Kidney (tissue), 13 donors: ENCODE measurements at regions not wholly inside any gene's neighbourhood (a gene's known extent, or its start where the extent isn't known, plus 50 kb on each side); places are given as distances from the start of the nearest gene placed in this dataset.
"Not testable (repeated sequence)": the region's sequence is repeated elsewhere in the genome, so short reads cannot be mapped to it uniquely, and the experiment has no call there.

ENCODE experiments used
- DNase-seq, 5 donors: peaks; one replicate each; pipeline ENCODE4 v3.0.0-alpha.2; 2013 to 2020
- FAIRE-seq: peaks from 2 replicates; lab custom pipeline; 2012; peaks lifted over from hg19 to GRCh38; lab: Jason Lieb, UNC
- H3K27ac ChIP-seq, 2 donors: one replicate each; pipeline ENCODE4 v1.7.0; 2013; ENCODE audit warnings: low read depth in 2 of 2, low read length in 2 of 2, inconsistent platforms in 1 of 2
- H3K27me3 ChIP-seq: one replicate; pipeline ENCODE4 v1.7.1; 2013; ENCODE audit warnings: low read length, inconsistent platforms; ENCODE audit not compliant: control insufficient read depth, insufficient read depth
- H3K36me3 ChIP-seq, 3 donors: one replicate each; pipeline versions ENCODE4 v1.7.0 to v1.7.1; 2013; ENCODE audit warnings: low read length in 3 of 3, control low read depth in 1 of 3, inconsistent platforms in 1 of 3; ENCODE audit not compliant: insufficient read depth in 3 of 3, control insufficient read depth in 2 of 3
- H3K4me1 ChIP-seq, 3 donors: one replicate each; pipeline versions ENCODE4 v1.7.0 to v1.7.1; 2013; ENCODE audit warnings: low read length in 3 of 3, inconsistent platforms in 1 of 3, low read depth in 1 of 3; ENCODE audit not compliant: control insufficient read depth in 2 of 3, insufficient read depth in 2 of 3
- H3K4me3 ChIP-seq, 3 donors: one replicate each; pipeline versions ENCODE4 v1.7.0 to v1.8.1; 2013; ENCODE audit warnings: low read length in 3 of 3, control low read depth in 1 of 3, inconsistent platforms in 1 of 3
- H3K9ac ChIP-seq, 3 donors: one replicate each; pipeline versions ENCODE4 v1.7.0 to v1.7.1; 2013; ENCODE audit warnings: low read length in 3 of 3, control low read depth in 1 of 3, inconsistent platforms in 1 of 3
- H3K9me3 ChIP-seq, 3 donors: one replicate each; pipeline versions ENCODE4 v1.7.0 to v1.7.1; 2013; ENCODE audit warnings: low read length in 3 of 3, control low read depth in 1 of 3, inconsistent platforms in 1 of 3; ENCODE audit not compliant: control insufficient read depth in 2 of 3, insufficient read depth in 1 of 3
- CTCF ChIP-seq: IDR thresholded peaks from 3 replicates; pipeline ENCODE4 v1.5.1; 2012; ENCODE audit warnings: mild to moderate bottlenecking, moderate library complexity, borderline replicate concordance; ENCODE audit not compliant: insufficient read depth; ENCODE audit errors: extremely low read depth
- intact Hi-C: fragments of 100-400 bp; cut with DNase I; formaldehyde crosslinking; loops from one replicate; pipeline ENCODE4 v1.11.1; 2022
- donor health status: control.
- donor health status: control.
- donor health status: control.
- donor health status: control.
- donor health status: control.
- donor health status: DM: yes; HTN: yes; CAD: no.
- donor health status: Normal renal cell carcinoma (clear cell type).

GRCh38 chr7:34564091-34564490 is 93.9 kb upstream of the NPSR1 start:
- Histone ChIP-seq H3K9ac (no peak overlapping the region), H3K27ac (no peak overlapping the region), H3K4me3 (no peak overlapping the region), H3K27me3 (no peaks in the 10 kb centered on the region), H3K36me3 (no peaks in the 10 kb centered on the region), H3K4me1 (no peaks in the 10 kb centered on the region), H3K9me3 (no peaks in the 10 kb centered on the region)
- intact Hi-C loops: no loop called here
- DNase-seq: no peak
- FAIRE-seq: no peak
- no peak for TF ChIP-seq CTCF

- Histone ChIP-seq H3K9ac (no peak overlapping the region), H3K27ac (no peak overlapping the region), H3K9me3 (no peaks in the 10 kb centered on the region), H3K4me3 (no peak overlapping the region), H3K27me3 (no peaks in the 10 kb centered on the region), H3K4me1 (no peaks in the 10 kb centered on the region), H3K36me3 (no peaks in the 10 kb centered on the region)
- no peak for FAIRE-seq
- intact Hi-C loops: no loop called here
- no peak for DNase-seq
- no peak for TF ChIP-seq CTCF
These were observed 90.1 kb upstream of the NPSR1 start for GRCh38 chr7:34567906-34568305.

- no peak for TF ChIP-seq CTCF
- Histone ChIP-seq H3K9me3 (no peaks in the 10 kb centered on the region), H3K27ac (no peak overlapping the region), H3K9ac (no peak overlapping the region), H3K4me1 (no peaks in the 10 kb centered on the region), H3K36me3 (no peaks in the 10 kb centered on the region), H3K4me3 (no peak overlapping the region), H3K27me3 (no peaks in the 10 kb centered on the region)
- intact Hi-C loops: no loop called here
- DNase-seq (no peak), FAIRE-seq (no peak)
These were observed 87.9 kb upstream of the NPSR1 start for GRCh38 chr7:34569975-34570699.

GRCh38 chr7:34575006-34575405 is 83.0 kb upstream of the NPSR1 start:
- Histone ChIP-seq H3K36me3 (no peaks in the 10 kb centered on the region), H3K4me3 (no peak overlapping the region), H3K4me1 (no peaks in the 10 kb centered on the region), H3K9ac (no peak overlapping the region), H3K27me3 (no peaks in the 10 kb centered on the region), H3K9me3 (no peaks in the 10 kb centered on the region), H3K27ac (no peak overlapping the region)
- DNase-seq: no peak
- no peak for FAIRE-seq
- TF ChIP-seq CTCF: no peak
- intact Hi-C loops: no loop called here

- FAIRE-seq, H3K4me1 ChIP-seq, H3K36me3 ChIP-seq, H3K27ac ChIP-seq, H3K27me3 ChIP-seq, H3K4me3 ChIP-seq, H3K9me3 ChIP-seq, intact Hi-C loops, H3K9ac ChIP-seq, DNase-seq: not testable (repeated sequence)
These were observed 80.1 kb upstream of the NPSR1 start for GRCh38 chr7:34577934-34578333.
